HG02610 (cell line): ENCODE measurements at regions not wholly inside any gene's neighbourhood (a gene's known extent, or its start where the extent isn't known, plus 50 kb on each side); places are given as distances from the start of the nearest gene placed in this dataset.
"Not testable (repeated sequence)": the region's sequence is repeated elsewhere in the genome, so short reads cannot be mapped to it uniquely, and the experiment has no call there.

Experiments used
- ATAC-seq: cut with Tn5 transposase; IDR thresholded peaks from one replicate; pipeline ENCODE4 v1.9.1; 2021; ENCODE audit warnings: mild to moderate bottlenecking, moderate library complexity; ENCODE audit not compliant: unreplicated experiment

DNA sequence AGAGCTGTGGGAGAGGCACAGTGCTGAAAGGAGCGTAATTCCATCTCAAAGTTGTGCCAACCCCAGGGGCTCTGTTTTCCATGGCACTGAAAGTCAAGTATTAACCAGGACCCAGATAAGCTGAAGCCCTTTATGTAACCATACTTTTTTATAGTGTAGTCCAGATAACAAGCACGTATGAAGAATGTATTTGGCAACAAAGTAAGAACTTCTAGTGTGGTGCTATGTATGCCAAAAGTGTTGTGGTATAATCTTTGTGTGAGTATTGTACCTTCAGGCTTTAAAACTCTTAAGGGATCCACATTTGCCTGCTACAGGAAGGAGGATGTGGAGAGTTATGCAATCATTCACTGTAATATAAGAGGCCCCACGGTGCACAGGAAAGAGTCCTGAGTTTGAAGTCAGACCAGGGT is 129.4 kb downstream of the IBTK start:
- no peak for ATAC-seq

DNA sequence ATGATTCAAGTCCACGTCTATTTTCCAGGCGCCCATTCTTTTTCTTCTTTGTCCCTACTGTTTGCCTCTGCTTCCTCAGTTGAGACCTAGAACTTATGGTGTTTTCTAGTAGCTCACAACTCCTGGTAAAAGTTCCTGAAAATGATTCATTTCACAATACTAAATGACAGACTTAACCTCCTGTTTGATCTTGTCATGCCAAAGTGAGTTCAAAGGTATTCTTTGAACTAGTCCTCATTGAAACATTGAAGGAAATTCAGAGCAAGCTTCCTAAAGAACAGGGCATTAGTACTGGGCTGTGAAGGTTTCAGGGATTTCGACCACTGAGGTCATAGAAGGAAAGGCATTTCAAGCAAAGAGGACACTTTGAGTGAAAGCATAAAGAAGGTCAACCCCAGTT is 132.8 kb downstream of the IBTK start:
- ATAC-seq, result no peak

DNA sequence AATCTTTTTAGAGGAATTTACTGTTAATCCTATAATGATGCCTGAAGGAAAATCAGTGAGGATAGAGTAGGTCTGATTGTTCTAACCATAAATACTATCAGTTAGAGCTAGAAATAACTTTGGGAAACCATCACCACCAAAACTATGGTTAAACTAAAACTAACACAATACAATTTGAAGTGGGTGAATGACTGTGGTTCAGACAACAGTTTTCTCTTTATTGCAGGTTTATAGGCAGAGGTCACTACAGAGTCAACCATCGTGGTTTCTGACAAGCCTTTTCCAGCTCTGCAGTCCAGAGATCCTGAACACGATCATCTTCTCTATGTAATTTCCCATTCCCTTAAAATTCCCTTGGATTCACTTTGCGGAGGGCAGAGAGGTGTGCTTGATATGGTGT is 134.3 kb downstream of the IBTK start:
- ATAC-seq, result no peak

DNA sequence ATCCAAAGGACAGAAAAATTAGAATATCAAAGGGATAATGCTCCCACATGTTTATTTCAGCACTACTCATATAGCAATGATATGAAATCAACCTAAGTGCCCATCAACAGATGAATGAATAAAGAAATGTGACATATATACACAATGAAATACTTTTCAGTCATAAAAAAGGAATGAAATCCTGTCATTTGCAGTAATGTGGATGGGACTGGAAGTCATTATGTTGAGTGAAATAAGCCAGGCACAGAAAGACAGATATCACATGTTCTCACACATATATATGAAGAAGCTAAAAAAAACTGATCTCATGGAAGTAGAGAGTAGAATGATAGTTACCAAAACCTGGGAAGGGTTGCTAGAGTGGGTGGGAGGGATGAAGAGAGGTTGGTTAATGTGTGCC is 135.7 kb downstream of the IBTK start:
- ATAC-seq, result no peak

DNA sequence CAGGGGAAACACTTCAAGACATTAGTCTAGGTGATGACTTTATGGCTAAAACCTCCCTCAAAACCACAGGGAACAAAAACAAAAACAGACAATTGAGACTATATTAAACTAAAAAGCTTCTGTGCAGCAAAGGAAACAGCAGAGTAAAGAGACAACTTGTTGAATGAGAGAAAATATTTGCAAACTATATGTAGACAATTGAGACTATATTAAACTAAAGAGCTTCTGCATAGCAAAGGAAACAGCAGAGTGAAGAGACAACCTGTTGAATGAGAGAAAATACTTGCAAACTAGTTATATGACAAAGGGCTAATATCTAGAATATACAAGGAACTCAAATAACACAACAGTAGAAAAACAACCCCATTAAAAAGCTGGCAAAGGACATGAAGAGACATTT is 136.4 kb downstream of the IBTK start:
- no peak for ATAC-seq

DNA sequence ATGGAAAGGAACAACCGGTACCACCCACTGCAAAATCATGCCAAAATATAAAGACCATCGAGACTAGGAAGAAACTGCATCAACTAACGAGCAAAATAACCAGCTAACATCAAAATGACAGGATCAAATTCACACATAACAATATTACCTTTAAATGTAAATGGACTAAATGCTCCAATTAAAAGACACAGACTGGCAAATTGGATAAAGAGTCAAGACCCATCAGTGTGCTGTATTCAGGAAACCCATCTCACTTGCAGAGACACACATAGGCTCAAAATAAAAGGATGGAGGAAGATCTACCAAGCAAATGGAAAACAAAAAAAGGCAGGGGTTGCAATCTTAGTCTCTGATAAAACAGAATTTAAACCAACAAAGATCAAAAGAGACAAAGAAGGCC is 144.4 kb downstream of the IBTK start:
- ATAC-seq, result not testable (repeated sequence)

DNA sequence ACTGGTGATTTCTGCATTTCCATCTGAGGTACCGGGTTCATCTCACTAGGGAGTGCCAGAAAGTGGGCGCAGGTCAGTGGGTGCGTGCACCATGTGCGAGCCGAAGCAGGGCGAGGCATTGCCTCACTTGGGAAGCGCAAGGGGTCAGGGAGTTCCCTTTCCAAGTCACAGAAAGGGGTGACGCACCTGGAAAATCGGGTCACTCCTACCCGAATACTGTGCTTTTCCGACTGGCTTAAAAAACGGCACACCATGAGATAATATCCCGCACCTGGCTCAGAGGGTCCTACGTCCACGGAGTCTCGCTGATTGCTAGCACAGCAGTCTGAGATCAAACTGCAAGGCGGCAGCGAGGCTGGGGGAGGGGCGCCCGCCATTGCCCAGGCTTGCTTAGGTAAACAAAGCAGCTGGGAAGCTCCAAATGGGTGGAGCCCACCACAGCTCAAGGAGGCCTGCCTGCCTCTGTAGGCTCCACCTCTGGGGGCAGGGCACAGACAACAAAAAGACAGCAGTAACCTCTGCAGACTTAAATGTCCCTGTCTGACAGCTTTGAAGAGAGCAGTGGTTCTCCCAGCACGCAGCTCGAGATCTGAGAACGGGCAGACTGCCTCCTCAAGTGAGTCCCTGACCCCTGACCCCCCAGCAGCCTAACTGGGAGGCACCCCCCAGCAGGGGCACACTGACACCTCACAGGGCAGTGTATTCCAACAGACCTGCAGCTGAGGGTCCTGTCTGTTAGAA is 146.0 kb downstream of the IBTK start:
- not testable (repeated sequence) for ATAC-seq

DNA sequence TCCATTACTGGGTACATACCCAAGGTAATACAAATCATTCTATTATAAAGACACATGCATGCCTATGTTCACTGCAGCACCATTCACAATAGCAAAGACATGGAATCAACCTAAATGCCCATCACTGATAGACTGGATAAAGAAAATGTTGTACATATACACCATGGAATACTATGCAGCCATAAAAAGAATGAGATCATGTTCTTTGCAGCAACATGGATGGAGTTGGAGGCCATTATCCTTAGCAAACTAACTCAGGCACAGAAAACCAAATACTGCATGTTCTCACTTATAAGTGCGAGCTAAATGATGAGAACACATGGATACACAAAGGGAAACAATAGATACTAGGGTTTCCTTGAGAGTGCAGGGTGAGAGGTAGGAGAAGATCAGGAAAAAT is 146.8 kb downstream of the IBTK start:
- ATAC-seq, result not testable (repeated sequence)

DNA sequence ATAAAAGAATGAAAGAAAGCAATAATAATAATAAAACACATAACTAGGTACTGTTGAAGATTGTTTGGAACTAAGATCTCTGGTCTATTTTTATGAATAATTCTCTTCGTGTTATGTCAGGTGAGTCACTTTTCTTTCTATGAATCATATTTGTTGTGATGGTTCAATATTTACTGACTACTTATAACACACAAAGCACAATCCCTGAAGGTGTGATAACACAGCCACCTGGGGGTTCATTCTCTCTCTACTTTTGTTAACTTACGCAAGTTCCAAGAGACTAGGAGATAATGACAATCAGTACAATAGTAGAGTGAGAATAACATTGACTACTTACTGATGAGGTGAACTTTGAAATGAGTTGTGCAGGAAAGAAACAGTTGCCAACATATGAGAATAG is 149.9 kb downstream of the IBTK start:
- ATAC-seq, result no peak

DNA sequence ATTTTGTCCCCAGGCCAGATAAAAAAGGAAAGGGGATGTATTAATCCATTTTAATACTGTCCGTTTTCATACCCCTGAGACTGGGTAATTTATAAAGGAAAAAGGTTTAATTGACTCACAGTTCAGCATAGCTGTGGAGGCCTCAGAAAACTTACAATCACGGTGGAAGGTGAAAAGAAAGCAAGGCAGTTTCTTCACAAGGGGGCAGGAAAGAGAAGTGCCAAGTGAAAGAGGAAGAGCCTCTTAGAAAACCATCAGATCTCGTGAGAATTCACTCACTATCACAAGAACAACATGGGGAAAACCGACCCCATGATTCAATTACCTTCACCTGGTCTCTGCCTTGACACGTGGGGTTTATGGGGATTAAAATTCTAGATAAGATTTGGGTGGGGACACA is 152.5 kb downstream of the IBTK start:
- no peak for ATAC-seq

DNA sequence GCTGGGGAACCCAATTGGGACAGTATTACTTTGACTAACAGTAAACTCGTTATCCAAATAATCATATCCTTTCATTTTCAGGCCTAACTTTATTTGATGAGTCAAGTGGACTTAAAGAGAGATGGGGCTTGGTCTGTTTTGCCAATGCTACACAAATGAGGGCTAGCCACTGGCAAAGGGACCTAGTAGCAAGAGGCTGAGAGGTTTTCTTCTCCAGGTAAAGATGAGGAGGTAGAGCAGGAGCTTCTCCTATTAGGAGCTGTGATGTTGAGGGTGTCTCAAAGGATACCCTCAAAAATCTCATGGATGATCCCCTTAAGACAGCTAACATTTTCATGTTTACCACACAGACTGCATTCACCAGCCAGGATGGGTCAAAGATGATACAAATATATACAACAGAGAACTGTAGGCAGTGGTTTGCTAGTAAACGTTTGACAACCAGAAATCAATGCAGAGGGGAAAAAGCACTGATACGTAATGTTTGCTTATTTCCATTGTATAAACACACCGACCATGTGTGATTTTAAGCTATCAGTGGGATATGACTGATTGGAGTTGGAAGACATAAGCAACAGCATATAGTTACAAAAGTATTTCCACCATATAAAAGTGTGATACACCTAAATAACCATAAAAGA is 153.3 kb downstream of the IBTK start:
- no peak for ATAC-seq

DNA sequence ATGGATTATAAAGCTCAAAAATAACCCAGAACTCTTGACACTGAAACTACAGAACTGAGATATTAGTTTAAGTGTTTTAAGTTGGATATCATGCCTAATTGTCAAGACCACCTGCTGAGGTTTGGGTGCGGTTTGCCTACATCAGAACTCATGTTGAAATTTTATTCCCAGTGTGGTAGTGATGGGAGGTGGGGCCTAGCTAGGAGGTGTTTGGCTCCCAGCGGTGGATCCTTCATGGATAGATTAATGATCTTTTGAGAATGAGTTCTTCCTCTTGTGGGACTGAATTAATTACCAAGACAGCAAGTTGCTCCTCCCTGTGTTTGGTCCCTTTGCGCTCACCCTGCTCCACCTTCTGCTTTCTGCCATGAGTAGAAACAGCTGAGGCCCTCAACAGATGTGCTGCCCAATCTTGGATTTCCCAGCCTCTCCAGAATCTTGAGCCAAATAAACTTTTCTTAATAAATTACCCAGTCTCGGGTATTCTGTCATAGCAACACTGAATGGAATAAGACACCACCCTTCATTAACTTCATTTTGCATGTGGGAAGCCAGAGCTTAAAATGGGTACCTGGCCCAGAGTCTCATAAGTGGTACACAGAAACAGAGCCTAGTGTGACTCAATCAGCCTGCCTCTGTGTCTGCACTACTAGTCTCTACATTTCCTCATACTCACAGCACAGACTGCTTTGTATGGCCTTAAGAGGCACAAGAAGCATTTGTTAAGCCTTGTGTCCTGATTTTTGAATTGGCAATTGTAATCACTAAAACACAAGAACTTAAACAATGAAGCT is 158.4 kb downstream of the IBTK start:
- ATAC-seq, result no peak

DNA sequence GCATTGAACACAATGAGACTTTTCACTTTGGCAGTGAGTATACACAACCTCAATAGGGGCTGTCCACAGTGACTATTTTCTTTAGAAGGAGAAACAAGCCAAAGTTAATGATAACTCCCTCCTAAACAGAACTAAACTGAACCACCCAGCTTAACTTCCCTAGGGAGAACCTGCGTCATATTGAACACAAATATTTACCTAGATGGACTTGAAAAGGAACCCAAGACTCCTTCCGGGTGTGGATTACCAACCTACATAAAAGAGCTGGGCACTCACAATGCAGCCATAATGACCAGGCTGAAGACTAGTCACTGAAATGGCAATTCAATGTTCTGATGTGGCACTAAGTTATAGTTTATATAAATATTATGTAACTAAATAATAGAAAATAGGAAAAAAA is 160.6 kb downstream of the IBTK start:
- ATAC-seq, result no peak

DNA sequence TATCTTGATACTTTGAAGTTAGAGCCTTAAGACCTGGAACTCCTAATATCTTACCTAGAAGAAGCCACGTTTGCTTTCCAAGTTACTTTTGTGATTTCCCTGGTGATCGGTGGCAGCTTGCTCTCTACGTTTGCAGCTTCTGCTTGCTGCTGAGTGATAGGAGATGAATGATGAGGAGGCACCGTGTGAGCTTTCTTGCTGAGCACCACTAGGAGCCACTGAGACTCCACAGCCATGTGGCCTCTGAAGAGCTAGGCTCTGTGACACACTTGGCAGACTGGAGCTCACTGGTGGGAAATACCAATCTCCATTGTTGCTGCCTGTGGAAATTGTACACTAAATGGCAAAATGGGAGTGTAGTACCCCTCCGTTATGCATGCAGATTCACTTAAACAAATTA is 161.8 kb downstream of the IBTK start:
- no peak for ATAC-seq

DNA sequence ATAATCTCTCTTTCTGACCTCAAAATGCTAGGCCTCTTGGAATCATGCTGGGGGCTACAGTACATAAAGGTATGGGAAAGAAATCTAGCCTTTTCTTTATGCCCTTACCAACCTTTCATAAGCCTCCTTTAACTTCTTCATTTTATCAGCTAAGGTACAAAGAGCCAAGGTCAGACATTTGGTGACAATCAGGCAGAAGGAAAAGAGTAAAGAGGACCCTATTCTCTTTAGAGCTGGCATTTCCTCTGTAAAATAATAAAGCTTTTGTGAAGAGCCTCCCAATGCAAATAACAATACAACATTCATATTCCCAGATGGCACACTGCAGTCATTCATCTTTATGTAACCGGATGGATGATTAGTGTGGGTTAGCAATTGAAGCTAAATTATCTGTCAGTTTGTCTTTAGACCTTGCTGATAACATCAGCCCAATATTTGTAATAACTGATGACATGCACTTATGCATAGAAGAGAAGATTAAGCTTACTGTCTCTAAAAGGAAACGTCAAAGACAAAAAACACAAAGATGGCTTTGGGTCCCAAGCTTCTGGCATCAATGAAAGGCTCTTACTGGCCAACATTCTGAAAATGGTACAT is 163.1 kb downstream of the IBTK start:
- ATAC-seq, result no peak

DNA sequence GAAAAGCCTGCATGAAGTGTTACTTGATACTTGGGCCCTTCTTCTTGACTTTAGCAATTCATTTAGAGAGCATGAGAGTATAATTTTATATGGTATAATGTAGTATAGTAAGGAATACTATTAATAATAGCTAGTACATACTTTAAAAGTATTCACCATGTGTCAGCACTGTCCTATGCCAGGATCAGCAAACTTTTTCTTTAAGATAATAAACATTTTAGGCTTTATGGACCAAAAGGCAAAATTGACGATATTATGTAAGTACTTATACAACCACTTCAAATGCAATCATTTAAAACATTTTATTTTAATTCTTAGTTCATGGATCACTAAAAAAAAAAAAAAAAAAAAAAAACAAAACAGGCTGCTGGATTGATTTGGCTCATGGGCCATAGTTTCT is 163.9 kb downstream of the IBTK start:
- ATAC-seq, result no peak

DNA sequence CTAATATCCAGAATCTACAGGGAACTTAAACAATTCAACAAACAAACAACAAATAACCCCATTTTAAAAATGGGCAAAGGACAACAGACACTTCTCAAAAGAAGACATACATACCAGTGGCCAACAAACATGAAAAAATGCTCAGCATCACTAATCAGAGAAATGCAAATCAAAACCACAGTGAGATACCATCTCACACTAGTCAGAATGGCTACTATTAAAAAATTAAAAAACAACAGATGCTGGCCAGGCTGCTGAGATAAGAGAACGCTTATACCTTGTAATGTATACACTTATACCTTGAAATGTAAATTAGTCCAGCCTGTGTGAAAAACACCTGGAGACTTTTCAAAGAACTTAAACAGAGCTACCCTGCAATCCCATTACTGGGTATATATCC is 166.8 kb downstream of the IBTK start:
- ATAC-seq, result no peak

DNA sequence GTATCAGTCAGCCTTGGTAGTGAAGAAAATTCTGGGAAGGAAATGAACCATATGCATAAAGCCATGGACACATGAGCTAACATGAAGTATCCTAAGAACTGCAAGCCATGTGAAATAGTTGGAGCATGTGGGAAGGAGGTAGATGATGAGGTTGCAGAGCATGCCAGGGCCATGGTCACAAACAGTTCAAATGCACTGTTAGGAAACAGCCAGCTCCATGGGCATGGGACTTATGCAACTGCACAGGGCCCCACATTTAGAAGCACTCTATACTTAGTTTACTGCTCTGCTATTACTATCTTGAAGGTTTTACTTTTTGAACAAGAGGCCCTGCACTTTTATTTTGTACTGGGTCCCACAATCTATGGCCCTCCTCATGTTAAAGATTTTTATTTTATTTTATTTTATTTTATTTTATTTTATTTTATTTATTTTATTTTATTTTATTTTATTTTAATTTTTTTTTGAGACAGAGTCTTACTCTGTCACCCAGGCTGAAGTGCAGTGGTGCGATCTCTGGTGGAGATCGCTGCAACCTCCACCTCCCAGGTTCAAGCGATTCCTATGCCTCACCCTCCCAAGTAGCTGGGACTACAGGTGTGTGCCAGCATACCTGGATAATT is 169.1 kb downstream of the IBTK start:
- ATAC-seq, result no peak

DNA sequence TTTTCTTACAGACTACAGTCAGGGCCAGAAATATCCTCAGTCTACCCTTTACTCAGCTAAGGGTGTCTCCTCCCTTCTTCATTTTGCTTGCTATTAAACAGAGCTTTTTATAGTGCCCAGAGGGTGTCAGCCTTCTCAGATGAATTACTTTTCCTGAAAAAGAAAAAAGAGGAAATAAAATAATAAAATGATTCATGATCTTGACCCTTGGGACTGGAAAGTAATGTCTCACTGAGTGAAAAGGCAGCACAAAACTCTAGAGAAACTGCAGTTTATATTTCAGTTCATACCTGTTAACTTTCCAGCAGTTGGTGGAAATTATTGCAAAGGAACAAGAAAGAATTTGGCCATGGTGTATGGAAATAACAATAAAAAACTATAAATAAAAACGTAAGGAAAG is 170.6 kb downstream of the IBTK start:
- ATAC-seq, result no peak

DNA sequence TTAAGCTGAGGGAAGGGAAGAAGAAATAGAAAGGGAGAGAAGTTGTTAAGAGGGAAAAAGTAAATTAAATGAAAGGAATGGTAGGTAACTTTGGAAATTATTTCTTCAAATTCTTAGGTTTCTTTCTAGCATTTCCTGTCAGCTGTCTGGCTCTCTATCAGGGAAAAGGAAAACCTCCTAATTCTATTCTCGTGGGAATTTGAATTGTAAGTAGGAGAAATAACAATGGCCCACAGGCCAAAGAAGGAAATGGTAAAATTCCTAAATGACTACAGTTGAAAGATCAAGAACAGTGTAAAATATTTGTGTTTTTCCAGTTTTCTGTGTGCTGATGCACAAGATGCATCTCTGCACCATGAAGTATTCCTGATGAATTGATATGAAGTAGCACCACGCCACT is 173.0 kb downstream of the IBTK start:
- ATAC-seq, result no peak

DNA sequence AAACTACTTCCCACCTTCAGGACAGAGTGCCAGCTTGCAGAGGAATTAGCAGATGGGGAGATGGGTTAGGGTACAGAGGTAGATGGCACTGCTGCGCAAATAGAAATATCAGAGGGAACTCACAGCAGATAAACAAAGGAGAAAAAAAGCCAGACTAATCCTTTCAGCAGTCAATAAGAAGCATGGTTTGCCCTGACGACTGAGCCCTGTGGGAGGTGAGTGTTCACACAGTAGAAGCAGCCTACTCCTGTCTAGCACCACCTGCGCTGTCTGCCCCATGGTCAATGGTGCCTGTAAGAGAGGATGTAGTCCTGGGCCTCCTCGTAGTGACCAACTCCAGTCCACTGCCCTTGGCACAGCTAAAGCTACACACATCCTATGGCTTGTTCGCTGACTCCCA is 174.1 kb downstream of the IBTK start:
- ATAC-seq, result no peak
